HG02973 (cell line): ENCODE measurements at regions not wholly inside any gene's neighbourhood (a gene's known extent, or its start where the extent isn't known, plus 50 kb on each side); places are given as distances from the start of the nearest gene placed in this dataset.

ENCODE experiments used
- ATAC-seq: cut with Tn5 transposase; IDR thresholded peaks from one replicate; pipeline ENCODE4 v1.9.1; 2021; ENCODE audit warnings: moderate library complexity; ENCODE audit not compliant: unreplicated experiment

DNA sequence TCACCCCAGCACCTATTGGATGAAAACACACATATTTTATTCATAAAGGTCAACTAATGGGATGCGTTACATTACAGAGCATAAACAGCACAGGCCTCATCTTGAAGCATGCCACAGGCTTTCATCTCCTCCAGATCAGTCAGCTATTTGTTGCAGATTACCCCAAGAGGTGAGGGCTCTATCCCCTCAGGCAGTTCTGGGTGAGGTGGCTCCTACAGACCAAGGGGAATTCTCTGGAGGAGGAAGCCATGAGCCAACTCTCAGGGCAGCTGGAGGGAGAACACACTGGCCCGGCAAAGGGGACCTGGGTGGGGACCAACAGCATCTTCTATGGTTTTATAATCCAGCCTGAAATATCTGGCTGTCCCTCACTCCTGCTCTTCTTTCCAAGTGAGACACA is 126.4 kb upstream of the BTBD3 start:
- no peak for ATAC-seq

DNA sequence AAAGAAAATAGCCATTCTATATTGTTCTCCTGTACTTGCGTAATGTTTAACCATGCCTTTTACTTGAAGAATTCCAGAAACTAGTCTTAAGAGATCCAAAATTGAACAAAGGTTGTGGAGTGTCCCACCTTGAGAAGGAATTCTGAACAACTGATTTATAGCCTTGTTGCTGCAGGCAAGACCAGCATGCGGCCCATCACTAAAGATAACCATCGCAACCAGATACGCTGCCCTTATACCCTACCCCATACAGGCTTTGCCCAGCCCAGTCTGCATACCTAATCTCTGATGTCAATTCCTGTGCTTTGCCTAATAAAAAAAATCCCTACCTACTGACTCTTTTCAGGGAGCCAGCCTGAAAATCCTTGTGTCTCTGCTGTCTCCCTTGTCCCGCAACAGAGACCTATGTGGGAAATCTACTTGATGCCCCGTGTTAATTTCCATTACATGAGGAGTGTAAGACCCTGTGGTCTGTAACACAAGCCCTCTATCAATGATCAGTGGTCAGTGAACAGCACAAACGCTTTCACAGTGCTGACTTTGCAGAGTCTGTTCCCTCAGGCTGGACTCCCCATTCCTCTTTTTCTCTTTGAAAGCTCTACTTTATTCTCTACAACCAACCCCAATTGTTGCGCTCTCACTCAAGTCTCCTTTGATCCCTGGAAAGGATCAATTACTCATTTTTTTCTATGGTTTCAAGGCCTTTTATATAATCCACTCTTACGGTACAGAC is 125.7 kb upstream of the BTBD3 start:
- no peak for ATAC-seq

DNA sequence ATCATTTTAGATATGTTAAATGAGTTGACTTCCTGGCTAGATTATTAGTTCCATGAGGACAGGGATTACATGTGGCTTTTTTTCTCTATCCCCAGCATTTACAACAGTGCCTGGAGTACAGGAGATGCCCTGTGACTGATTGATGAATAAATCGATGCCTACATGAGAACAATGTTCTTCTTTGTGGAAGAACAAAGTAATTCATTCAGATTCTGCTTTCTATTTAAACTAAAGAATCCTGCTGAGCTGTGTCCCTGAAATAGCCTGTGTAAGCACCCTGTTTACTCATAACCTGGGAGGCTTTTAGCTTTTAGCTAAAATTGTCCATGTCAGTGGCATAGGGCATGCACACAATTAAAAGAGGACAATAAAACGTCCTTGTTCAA is 125.1 kb upstream of the BTBD3 start:
- ATAC-seq = no peak

DNA sequence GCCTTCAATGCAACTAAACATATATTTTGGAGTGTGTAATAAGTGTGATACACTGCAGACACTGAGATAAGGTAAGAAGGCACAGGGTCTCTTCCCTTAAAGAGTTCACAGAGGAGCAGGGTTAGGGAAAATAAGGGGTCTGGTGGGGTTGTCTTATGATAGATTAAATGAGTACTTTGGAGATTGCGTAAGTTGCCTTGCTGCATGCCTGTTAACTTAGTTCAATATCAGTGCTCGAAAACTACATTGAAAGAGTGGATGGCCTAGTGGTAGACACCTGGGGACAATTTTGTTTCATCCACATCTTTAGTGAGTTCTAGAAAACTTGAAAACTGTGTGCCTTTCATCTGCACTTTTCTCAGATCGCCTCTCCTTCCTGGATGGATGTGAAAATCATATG is 123.2 kb upstream of the BTBD3 start:
- no peak for ATAC-seq

DNA sequence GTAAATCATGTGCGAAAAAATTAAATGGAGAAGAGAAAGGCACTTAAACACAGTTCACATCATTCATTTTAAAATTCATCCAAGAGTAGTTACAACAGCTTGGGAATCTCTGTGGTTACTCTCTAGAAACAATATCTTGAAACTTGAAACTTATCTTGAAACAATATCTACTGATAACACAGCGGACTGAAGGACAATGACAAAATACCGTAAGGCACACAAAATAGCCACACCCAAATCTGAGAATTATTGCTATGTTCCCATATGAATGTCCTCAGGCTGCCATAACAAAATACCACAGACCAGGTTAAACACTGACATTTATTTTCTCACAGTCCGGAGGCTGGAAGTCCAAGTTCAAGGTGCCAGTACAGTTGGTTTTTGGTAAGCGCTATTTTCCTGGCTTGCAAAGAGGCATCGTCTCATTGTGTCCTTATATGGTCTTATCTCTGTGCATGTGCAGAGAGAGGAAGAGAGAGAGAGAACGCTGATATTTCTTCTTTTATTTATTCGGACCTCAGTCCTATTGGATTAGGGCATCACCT is 122.5 kb upstream of the BTBD3 start:
- ATAC-seq = no peak

DNA sequence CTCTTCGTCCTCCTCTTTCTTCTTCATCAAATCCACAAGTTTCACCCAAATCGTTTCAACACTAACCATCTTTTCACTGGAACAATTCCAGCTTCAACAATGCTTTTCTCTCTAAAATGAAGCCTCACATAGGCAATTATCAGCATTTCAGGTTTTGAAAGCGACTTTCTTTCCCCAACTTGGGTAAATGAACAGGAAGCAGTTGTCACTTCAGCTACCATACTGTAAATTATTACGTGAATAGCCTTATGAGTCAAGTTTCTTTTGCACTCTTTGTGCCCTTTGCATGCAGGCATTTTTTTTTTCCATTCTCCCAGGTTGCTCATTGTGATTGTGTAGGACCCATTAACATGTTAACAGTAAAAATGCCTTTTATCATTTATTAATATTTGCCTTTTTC is 121.7 kb upstream of the BTBD3 start:
- ATAC-seq = no peak

DNA sequence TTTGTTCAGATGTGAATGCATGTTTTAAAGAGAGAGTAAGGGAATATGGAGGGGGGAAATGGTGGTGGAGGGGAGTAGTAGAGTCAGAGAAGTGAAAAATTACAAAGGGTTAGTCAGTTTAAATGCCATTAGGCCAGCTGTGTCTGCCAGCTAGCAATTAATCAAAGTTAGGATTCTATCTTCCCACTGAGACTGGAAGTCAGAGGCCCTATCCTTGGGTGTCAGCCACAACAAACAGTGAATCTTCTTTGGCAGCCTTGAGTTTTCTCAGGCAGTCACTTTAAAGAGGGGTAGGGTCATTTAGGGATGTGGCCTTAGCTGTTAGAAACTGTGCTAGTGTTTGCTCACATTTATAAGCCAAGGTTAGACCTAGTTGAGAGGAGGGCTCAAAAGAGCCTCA is 120.5 kb upstream of the BTBD3 start:
- ATAC-seq = no peak

DNA sequence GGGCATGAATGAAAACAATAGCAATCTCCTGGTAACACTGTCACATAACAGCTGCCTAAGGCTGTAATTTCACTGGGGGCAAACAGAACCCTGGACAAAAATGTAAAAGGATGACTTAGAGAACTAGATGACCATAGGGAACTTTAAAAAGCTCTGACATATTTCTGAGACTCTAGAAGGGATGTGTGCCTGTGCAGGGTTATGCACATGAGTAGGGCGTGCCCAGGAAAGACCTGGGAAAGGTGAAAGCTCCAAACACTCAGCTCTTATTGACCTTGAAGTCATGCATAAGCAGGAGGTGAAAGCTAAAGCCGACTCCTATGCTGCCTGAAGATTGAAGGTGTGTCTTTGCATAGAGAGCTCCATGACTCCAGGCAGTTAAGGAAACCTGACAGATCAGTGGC is 118.4 kb upstream of the BTBD3 start:
- ATAC-seq = no peak

DNA sequence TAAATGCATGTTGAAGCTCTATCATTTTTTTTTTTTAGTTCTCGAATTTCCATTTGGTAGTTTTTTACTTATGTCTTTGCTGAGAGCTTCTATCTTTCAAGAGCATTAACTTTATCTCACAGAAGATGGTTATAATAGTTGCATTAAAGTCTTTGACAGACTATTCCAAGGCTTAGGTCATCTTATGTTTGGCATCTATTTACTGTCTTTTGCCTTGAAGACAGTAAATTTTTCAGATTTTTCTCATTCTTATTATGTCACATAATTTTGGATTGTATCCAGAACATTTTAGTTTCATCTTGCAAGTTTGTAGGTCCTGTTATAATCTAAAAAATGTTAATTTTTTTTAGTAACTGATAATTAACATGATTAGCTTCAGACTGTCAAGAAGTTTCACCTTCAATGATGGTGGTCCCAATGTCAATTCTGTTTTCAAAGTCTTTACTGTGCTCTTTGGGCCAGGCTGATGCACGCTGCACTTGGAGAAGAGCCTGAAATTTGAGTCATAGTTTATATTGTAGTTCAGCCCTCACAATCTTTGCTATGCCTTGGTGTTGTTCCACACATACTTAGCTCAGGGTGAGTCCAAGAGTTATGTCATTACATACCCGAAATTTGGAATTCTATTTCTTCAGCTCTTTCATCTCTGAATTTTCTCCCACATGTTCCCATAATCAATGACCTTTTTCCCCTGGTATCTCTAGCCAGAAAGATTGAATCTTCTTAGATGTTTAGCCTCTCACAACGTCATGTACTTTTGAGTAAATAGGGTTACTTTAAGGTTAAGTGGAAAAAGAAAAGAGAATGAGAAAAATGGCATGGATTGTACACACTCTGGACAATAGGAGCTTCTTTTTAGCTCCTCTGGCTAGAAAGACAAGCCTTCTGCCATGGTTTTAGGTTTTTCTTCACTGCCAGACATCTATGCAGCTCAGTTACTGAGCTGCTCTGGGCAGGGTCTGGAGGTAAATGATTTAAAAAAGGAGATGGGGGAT is 110.3 kb upstream of the BTBD3 start:
- ATAC-seq = no peak

DNA sequence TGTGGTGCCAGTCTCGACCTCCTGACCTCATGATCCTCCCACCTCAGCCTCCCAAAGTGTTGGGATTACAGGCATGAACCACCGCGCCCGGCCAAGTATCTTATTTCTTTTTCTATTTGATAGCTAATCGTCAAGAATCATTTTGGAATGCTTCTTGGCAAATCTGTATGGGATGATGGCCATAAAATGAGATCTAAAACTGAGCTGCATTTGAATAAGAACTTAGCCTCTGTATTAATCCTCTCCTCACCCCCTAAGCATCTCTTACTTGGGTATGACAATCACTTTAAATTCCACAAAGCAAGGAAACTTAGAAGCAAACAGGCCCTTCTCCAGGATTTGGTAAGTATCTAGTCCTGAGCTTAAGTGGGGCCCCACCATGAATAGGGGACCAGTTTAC is 108.9 kb upstream of the BTBD3 start:
- ATAC-seq = no peak

DNA sequence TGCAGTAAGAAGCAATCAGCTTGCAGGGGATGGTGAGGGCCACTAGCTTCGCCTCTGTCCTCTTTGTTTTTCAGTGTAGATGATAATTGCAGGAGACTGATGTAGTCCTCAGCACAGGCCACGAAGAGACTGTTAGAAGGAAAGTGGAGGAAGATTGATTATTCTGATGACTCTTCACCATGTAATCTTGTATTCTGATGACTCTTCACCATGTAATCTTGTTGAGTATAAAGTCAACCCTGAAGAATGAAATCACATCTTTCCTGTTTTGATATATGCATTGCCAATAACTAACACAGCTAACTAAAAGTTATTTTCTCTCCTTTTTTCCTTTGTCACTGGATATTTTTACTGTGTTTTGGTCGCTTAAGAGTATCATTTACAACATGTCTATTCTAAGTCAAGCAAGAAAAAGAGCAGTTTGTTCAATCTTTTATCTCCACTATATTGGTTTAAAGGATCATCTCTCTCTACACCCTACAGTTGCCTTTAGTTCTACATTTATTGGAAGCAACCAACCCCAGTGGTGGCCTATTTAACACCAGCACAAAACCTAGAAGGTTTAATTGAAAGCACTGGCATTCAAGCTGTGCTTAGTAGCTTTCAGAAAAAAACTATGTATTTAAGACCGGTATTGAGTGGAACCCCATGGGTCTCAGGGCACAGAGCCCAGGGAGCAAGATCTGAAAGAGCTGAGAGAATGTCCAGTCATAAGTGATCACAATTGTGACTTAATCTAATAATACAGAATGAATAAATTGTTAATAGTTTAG is 107.2 kb upstream of the BTBD3 start:
- ATAC-seq = no peak

DNA sequence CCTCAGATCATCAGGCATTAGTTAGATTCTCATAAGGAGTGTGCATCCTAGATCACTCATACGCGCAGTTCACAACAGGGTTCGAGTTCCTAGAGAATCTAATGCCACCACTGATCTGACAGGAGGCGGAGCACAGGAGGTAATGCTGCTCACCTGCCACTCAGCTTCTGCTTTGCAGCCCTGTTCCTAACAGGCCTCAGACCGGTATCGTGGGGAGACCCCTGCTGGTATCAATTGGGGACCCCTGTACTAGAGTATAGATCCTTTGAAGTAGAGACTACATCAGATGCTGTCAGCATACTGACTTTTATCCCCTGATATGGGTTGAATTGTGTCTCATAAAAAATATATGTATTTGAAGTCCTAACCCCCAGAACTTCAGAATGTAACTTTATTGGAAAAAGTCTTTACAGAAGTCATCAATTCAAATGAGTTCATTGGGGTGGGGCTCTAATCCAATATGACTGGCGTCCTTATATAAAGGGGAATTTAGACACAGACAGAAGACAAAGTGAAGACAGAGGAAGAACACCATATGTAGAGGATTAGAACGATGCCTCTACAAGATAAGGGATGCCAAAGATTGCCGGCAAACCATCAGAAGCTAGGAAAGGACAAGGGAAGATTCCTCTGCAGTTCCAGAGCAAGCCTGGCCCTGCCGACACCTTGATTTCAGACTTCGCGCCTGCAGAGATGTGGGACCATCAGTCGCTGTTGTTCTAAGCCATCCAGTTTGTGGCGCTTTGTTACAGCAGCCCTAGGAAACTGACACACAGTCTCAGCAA is 104.4 kb upstream of the BTBD3 start:
- ATAC-seq = no peak

DNA sequence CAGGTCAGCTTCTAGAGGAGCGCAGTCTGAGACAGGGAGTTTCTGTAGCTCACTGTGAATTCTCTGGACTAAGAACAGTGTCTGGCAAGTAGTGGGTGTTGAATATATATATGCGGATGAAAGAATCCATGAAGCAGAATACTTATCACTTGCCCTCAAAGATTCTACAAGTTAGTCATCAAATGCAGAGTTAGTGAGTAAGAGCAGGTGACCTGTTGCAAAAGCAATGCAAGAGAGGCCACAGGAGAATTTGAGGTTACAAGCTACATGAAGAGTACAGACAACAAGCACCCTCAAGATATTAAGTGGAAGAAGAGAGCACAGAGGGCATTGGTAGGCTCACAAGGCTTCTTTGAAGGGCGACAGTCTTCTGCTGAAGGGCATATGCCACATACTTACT is 103.4 kb upstream of the BTBD3 start:
- ATAC-seq = no peak

DNA sequence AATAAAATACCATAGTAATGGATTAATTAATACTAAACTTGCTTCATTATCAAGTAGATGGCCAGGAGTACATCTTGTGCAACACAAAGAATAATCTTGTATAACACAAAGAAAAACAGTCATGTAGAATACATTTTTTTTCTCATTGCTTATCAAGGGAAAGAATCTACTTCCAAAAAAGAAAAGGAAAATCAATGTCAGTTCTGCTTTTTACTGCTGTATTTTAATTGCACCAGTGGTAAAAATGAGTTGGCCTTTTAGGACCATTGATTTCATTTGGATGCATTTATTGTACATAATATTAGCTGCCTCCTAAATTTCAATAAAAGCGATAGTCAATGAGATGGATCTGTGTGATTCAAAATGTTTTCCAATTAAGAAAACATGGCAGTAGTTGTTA is 96.9 kb upstream of the BTBD3 start:
- no peak for ATAC-seq

DNA sequence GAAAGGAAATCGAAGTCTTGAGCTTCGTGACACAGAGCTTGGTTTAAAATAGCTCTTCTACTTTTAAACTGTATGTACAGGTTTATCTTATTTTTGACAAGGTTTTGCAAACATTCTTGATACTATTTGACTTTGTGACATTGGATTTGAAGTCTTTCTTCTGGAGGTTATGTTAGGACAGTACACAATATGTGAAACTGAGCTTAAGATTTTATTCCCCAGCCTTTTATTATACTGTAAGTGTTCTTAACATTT is 95.2 kb upstream of the BTBD3 start:
- ATAC-seq = no peak

DNA sequence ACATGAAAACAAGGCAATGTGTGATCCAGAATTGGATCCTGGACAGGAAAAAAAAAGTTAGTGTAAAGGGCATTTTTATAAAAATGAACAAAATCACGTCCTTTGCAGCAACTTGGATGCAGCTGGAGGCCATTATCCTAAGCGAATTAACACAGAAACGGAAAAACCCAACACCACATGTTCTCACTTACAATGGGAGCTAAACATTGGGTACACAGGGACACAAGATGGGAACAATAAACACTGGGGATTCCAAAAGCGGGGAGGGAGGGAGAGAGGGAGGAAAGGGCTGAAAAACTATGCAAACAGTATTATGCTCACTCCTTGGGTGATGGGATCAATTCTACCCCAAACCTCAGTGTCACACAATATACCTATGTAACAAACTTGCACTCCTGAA is 91.4 kb upstream of the BTBD3 start:
- ATAC-seq = no peak

DNA sequence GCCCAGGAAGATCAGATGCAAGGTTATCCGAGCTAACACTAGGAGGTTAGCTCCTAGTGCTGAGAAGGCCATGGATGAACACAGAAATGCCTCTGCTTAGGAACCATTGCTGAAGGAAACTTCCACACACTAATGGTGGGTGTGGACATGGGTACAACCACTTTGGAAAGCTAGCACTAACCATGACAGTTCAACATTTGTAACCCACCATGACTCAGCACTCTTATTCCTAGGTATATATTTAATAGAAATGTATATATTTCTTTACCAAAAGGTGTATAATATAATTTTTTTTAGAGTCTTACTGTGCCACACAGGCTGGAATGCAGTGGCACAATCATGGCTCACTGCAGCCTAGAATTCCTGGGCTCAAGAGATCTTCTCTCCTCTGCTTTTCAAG is 85.3 kb upstream of the BTBD3 start:
- no peak for ATAC-seq

DNA sequence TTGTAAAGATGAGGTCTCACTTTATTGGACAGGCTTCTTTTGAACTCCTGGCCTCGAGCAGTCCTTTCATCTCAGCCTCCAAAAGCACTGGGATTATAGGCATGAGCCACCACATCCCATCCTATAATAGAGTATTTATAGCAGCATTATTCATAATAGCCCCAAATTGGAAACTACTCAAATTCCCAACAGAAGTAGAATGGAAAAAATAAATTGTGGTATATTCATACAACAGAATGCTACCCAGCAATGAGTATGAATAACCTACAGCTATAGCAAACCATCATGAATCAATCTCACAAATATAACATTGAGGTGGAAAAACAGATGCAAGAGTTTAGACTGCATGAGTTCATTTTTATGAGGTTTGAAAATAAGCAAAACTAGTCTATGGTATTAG is 84.8 kb upstream of the BTBD3 start:
- ATAC-seq = no peak

DNA sequence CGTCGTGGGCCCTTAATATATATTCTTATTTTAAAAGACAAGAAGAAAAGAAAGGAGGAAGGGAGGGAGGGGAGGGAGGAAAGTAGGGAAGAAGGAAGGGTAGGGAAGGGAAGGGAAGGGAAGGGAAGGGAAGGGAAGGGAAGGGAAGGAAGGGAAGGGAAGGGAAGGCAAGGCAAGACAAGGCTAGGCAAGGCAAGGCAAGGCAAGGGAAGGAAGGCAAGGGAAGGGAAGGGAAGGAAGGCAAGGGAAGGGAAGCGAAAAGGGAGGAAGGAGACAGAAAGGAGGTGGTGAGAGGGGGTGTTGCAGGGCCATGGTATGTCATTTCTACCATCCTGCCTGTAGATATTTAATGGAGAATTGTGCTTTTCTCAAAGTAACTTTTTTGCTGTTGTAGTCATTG is 83.9 kb upstream of the BTBD3 start:
- no peak for ATAC-seq

DNA sequence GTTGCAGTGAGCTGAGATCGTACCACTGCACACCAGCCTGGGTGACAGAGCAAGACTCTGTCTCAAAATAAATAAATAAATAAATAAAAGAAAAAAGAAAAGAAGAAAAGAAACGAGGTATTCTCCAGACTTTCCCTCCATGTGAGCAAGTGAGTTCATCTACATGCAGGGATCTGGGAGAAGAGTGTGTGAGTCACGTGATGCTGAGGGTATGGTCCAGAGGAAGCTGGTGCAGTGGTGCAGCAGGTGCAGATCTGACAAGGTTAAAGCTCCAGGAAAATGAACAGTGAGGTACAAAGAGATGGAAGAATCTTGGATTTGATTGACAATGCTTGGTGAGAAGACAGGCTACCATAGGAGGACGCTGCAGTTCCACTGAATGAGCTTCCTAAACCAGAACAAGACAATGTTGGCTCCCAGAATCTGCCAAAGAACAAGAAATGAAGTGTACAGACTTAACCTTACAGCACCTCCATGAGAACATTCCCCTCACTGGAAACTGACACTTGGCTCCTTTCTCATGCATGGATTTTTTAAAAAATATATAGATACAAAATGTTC is 79.5 kb upstream of the BTBD3 start:
- no peak for ATAC-seq
